T-helper 2 cell treated with Interferon-gamma antibody and Interleukin-4, amounts not matched to agents 100 ng/mL and 5 ng/mL, for 36 hours (primary cell): ENCODE measurements at regions not wholly inside any gene's neighbourhood (a gene's known extent, or its start where the extent isn't known, plus 50 kb on each side); places are given as distances from the start of the nearest gene placed in this dataset.
"Not testable (repeated sequence)": the region's sequence is repeated elsewhere in the genome, so short reads cannot be mapped to it uniquely, and the experiment has no call there.

Source experiments
- intact Hi-C: fragments of 100-400 bp; cut with micrococcal nuclease; formaldehyde crosslinking; loops from one replicate; pipeline ENCODE4 v1.15.1; 2023

DNA sequence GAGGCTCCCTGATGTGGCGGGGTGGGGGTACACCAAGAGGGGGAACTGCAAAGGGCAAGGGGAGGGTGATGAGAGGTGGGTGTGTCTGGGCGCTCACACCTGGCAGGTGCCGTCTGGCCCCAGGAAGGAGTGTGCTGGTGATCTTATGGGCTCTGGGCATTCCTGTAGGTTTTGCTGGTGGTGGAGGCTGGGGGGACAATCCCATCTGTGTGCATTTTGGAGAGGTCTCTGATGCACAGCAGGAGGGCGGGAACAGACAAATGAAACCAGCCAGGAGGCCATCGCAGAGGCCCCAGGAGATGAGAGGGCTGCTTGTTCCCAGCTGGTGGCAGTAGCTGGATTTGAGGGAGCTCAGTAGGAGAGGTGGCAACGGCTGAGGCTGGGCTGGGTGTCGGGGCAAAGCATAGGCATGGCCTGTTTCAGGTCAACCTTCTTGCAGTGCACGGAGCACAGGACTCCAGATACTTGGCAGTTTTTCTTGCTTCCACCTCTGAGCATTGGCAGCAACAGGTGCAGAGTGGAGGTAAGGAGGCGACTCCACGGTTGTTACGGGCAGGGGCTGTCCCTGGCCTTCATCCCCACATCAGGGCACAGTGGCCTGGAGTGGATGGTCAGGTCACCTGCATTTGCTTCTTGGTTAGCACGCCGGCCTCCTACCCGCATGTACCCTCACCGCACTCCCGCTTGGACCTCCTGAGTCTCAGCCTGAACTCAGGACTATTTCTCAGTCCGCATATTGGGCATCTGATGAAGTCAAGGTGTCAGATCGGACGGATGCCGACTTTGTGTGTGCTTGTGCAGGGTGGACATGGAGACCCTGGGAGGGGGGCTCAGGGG, 194.2 kb upstream of the HDAC4 start:
- intact Hi-C loops, result no loop called here

DNA sequence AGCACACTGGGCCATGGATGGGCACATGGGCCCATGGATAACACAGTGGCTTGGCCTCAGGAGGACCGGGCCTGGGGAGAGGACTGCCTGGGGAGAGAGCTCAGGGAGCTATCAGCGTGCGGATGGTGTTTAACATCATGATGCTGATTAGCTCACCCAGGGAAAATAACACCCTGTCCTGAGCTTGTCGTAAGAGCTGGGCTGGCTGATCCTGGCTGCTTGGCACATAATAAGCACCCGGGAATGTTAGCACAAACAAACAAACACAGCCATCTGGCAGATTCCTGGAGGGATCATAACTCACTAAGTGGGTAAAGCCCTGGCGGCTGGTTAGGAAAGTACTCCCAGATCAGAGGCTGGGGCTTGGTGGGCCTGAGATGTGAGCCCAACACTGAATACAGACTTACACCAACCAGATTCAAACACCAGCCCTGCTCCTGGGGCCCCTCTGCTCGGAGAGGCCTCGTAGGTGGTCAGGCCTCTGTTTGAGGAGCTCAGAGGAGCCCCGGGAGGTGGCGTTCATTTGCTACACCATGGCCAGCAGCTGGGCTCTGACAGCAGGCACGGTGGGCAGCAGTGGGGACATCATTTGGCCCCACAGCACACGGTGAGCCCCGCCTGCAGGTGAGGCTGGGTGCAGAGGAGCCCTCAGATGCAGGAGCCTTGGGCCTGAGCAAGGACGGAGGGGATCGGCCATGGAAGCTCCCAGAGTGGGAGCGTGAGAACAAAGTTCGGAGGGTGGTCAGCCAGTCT, 193.4 kb upstream of the HDAC4 start:
- intact Hi-C loops, result no loop called here

DNA sequence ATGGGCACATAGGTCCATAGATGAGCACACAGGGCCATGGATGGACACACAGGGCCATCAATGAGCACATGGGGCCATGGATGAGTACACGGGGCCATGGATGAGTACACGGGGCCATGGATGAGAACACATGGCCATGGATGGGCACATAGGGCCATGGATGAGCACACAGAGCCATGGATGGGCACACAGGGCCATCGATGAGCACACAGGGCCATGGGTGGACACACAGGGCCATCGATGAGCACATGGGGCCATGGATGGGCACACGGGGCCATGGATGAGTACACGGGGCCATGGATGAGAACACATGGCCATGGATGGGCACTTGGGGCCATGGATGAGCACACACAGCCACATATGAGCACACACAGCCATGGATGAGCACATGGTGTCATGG, 192.6 kb upstream of the HDAC4 start:
- intact Hi-C loops, result no loop called here

DNA sequence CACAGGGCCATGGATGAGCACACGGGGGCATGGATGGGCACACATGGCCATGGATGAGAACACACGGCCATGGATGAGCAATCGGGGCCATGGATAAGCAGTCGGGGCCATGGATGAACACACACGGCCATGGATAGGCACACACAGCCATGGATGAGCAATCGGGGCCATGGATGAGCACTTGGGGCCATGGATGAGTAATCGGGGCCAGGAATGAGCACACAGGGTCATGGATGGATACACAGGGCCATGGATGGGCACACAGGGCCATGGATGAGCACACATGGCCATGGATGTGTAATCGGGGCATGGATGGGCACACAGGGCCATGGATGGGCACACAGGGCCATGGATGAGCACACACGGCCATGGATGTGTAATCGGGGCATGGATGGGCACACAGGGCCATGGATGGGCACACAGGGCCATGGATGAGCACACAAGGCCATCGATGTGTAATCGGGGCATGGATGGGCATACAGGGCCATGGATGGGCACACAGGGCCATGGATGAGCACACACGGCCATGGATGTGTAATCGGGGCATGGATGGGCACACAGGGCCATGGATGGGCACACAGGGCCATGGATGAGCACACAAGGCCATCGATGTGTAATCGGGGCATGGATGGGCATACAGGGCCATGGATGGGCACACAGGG, 191.9 kb upstream of the HDAC4 start:
- intact Hi-C loops, result not testable (repeated sequence)

DNA sequence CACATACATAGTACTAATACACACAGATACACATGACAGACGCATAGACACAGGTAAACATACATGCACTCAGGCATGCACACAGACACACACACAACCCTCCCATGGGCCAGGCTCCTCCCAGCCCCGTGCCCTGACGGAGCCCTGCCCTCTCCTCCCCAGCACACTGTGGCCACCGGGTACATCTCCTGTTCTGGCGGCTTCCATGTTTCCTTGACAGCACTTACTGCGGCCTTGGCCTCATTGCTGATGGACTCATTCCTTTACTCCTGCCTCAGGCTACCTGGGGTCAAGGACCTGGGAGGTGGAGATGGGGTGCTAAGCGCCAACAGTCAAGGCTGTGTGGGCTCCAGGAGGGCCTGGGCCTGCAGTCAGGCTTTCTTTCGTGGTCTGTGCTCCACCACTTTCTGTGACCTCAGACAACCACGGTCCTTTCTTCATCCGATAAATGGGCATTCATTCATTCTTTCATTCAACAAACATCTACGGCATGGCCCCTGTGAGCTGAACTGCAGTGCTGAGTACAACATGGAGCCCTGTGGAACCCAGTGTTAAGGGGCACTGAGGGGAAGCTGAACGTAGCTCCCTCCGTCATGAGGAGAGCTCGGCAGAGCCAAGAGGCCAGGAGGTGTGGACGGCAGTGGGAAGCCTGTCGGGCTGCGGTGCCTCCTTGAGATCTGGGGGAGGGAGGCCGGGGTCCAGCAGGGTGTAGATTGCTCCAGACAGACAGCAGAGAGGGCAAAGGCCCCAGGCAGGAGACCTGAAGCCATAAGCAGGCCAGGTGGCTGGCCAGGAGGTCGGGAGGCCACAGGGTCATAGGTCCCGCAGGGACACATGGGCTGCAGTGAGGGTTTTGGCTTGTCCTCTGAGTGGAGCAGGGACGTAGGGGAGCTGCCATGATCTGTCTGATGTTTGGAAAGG, 190.4 kb upstream of the HDAC4 start:
- intact Hi-C loops, result no loop called here

DNA sequence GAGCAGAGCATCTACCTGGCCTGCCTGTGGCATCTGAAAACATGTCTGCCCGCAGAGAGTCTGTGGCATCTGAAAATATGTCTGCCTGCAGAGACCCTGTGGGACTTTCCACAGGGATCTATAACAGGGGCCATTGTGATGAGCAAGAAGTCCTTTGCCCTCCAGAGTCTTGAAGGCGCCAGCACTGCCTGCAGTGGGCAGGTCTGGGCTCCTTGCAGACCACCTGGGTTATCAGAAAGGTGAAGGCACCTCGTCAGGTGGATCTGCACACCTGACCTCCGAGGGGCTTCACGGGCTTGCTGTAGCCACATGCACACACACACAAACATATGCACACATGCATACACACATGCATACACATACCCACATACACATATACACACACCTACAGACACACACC, 189.5 kb upstream of the HDAC4 start:
- intact Hi-C loops, result no loop called here

DNA sequence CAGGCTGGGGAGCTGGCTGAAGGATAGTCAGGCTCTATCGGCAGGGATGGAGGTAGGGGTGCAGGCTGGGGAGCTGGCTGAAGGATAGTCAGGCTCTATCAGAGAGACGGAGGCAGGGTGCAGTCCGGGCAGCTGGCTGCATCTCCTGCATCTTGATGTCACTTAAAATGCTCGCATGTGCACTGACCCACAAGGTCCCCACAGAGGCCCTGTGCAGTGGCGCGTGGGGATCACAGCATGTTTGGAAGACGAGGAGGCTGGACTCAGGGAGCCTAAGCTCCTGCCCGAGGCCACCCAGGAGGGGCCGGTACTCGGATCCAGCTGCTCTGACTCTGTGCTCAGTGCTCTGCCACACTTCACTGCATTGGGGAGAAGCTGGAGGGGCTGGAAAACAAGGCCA, 189.0 kb upstream of the HDAC4 start:
- intact Hi-C loops, result no loop called here

DNA sequence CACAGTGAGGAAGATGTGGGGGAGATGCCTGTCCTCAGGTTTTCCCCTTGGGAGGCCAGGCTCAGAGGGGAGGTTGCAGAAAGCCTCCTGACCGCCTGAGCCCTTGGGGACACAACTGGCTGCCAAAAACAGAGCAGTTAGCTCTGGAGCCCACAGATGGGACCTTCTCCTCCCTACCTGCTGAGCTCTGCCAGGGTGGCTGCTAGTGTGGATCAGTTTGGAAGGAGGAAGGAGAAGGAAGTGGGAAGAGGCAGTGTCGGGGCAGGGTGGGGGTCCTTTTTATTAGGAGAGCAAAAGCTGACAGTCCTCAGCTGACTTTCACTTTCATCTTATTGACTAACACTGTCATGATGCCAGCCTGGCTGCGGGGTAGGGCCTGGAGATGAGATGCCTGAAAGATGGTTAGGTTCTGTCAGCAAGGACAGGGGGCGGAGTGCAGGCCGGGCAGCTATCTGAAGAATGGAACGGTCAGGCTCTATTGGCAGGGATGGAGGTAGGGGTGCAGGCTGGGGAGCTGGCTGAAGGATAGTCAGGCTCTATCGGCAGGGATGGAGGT, 188.5 kb upstream of the HDAC4 start:
- intact Hi-C loops, result no loop called here

DNA sequence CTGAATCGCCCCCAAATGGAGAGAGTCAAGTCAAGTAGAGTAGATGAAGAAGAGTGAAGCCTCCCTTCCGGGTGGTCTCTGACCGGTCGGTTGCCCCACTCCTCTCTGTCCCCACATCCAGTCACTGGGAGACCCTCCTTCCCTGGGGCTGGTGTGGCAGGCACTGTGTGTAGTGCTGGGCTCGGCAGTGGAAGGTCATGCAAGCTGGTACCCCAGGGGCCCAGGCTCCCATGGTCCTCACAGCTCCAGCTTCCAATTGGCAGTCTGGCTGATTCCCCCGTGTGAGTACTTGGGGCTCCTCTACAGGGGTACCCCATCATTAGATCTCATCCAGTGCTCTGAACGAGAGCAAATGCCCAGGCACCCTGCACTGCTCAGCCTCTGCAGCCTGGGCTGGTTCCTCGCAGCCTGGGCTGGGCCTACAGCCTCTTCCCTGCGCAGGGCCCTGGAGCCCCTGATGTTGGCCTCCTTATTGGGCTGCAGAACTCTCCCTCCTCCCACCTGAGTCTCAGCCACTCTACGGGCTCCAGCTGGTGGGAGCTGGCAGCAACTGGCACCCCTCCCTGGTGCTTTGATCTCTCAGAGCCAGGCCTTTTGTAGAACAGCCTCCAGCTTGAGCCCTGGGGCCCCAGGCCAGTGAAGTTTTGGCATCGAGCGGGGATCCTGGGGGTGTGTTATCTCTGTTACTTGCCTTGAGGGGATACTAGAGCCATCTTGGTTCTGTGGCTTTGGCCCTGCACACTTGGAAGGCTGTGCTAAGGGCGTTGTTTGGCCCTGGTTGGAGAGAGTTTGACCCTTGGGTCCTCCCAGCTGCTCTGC, 187.8 kb upstream of the HDAC4 start:
- intact Hi-C loops, result no loop called here

DNA sequence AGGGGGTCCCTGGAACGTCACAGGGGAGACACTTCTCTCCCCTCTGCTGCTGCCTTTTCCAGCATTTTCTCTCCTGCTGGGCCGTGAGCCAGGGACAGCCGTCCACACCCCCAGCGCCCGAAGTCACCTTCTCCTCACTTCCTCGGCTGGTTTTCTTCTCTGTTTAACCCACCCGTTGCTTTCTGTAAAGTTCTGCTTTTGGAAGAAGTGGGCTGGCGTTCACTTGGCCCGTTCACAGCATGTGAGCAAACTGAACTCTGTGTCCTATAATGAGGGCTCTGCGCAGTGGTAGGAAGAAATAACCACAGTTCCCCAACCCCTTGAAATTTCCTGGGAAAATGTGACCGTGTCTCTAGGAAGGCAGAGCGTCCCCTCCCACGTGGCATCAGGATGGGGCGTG, 187.0 kb upstream of the HDAC4 start:
- intact Hi-C loops, result no loop called here

DNA sequence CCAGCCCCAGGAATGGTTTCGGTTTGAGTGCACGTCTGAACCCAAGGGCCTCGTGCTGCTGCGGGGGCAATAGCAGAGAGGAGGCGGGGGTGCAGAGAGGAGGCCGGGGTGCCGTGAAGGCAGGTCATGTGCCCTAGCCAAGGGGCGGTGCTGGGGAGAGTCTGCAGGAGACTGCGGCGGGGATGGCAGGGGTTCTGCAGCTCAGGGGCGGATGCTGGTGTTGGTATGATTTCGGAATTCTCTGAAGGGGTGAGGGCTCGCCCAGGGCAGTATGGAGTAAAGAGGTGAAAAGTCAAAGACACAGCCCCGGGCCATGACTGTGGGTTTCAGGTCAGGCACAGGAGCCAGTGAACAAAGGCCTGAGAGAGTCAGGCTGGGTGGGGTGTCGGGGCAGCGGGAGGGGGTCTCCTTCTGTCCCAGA, 186.5 kb upstream of the HDAC4 start:
- intact Hi-C loops, result no loop called here

DNA sequence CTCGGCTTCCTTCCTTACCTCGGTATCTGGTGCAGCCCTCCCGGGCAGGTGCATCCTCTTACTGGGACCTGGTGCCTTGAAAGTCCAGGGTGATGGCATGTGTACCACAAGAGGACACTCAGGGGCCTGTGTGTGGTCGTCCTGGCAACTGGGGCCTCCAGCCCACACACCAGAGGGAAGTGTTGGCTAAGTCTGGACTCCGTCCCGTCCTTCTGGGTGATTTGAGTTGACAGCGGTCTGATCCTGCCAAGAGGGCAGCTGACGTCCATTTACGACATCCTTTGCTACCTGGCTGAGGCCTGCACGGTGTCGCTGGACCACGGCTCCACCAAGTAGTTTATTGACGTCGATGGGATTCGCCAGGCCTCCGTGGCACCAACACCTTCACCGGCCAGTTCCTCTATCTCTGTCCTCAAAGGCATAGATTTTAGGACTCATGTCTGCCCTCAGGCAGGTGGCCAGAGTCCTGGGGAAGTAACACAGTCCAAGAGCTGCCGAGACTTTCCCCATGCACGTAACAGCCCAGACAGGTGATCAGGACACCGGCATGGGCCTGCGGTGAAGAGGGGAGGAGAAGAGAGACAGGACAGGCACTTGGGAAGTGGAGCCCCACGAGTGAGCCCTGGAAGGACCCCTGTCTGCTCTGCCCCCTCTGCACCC, 186.0 kb upstream of the HDAC4 start:
- intact Hi-C loops, result no loop called here

DNA sequence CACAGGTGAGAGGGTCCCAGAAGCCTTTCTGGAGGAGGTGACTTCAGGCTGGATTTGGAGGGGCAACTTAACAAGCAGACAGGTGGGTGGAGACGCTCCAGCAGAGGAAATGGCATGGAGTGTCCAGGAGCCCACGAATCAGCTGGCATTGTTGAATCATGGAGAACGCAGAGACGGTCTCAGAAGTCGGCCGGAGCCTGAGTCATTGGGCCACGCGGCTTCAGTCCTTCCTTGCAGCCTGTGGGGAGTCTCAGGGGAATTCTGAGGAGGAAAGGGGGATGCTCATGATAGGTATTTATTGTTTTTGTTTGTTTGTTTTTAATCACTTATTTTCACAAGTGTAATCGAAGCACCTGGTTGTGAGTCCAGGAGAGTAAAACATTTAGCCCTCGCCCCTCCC, 184.6 kb upstream of the HDAC4 start:
- intact Hi-C loops, result no loop called here

DNA sequence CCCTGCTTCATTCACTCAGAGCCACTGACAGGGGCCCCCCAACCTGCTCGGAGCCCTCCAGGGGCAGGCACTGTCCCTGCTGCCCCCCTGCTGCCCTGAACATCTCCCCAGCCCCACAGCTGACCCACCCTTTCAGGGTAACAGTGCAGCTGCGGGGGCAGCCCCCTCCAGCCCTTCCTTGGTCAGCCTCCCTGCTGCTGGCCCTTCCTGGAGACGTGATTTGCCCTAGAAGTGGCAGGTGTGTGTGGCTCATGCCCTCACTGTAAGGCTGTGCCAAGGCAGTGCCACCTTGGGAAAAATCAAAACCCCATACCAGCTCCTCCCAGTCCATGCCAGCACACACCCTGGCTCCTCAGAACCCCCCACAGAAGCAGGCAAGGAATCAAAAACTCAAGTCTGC, 184.2 kb upstream of the HDAC4 start:
- intact Hi-C loops, result no loop called here

DNA sequence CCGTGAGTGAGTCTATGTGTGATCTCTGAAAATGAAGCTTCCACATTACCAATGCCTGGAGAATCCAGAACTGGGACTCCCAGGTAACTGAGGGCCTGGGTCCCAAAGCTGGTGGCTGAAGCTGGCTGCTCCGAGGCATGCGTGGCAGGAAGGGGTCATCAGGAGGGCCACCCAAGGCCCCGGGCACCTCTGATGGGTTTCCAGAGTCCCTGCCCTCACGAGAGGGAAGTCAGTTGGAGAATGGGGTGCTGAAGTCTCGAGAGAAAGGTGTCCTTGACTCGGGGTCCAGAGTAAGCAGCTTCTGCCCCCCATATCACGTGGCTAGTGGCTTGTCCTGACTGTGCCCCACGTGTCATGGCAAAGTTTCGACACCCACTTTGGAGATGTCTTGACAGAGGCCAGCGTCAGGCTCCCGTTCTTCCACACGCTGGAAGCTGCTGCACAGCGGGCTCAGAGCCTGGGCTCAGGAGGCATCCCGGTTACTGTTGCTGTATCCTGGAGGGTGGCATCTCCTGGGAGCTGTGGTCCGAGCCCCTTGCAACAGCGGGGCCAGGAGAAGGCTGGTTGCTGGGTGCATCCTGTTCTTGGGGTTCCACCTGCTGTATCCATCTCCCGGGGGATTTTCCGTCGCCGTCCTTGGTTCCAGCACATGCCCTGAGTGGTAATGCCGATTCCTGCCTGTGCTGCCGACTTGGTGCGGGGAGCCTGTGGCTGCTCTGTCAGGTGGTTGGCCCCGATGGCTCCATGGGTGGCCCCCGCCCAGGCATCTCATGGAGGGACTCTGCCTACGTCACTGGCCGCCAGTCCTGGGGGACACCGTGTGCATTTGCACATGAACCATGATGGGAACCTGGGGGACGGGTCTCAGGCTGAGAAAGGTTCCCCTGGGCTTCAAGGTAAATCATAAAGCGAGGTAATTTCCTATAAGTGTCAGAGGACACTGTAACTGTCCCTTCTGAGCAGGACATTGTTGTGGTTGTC, 183.3 kb upstream of the HDAC4 start:
- intact Hi-C loops, result no loop called here

DNA sequence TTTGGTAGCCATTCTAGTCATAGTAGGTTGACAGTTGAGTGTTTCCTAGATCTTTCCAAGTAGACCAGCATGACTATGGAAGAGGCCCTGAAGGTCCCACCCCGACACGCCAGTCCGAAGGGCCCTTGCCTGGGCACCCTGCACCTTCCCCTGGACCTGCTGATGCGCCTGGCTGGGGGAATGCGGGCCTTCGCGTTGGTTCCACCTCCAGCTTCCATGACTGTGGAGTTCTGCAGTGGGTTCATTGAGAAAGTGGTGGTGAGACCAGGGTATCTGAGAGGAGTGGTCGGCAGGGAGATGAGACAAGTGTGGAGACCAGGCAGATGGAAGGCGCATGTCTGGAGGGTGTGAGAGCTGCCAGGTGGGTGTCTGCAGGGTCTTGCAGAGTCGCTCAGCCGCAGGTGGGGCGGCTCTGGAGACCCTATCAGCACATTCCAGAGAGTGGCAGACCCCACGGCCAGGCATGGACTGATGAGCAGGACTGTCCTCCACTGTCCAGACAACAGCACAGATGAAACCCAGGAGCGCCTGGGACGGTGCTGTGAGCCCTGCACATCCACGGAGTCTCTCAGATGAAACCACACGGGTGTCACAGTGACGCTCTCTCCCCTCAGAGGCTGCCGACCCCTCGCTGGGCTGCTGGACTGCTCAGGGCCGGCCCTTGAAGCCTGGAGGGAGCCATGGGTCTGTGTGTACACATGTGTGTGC, 182.5 kb upstream of the HDAC4 start:
- intact Hi-C loops, result no loop called here

DNA sequence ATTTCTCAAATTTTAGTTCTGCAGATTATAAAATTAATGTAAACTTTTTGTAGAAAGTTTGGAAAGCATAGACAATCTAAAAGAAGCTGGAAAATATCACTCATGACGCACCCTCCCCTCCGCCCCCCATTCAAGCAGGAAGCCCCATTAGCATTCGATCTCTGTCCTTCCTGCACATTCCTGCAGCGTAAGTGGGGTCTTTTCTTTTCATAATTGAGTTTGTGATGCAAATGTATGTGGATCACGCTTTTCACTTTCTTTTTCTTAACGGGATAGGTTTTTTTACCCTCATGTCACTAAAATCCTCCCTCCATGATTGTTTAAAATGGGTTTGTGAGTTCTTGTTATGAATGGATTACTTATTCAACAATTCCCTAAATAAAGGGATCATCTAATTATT, 181.7 kb upstream of the HDAC4 start:
- intact Hi-C loops, result no loop called here
